GM12892 (cell line): ENCODE measurements at regions not wholly inside any gene's neighbourhood (a gene's known extent, or its start where the extent isn't known, plus 50 kb on each side); places are given as distances from the start of the nearest gene placed in this dataset.

Source experiments
- POLR2A ChIP-seq: IDR thresholded peaks from 2 replicates; pipeline ENCODE4 v1.6.1; 2011; ENCODE audit warnings: low read depth, low read length, control low read depth
- TAF1 ChIP-seq: IDR thresholded peaks from 2 replicates; pipeline ENCODE4 v1.6.1; 2011; ENCODE audit warnings: low read depth, mild to moderate bottlenecking, control low read depth, low read length, borderline replicate concordance

- TF ChIP-seq TAF1 (no peak), POLR2A (no peak)
Measured at GRCh38 chr5:3997670-3998069, 402.0 kb downstream of the IRX1 start.
